ENCODE measurements at regions not wholly inside any gene's neighbourhood (a gene's known extent, or its start where the extent isn't known, plus 50 kb on each side); places are given as distances from the start of the nearest gene placed in this dataset.

GRCh38 chr13:73956795-73957408 lies 177.3 kb downstream of the KLF12 start:
- TF ChIP-seq, protein P1, sequence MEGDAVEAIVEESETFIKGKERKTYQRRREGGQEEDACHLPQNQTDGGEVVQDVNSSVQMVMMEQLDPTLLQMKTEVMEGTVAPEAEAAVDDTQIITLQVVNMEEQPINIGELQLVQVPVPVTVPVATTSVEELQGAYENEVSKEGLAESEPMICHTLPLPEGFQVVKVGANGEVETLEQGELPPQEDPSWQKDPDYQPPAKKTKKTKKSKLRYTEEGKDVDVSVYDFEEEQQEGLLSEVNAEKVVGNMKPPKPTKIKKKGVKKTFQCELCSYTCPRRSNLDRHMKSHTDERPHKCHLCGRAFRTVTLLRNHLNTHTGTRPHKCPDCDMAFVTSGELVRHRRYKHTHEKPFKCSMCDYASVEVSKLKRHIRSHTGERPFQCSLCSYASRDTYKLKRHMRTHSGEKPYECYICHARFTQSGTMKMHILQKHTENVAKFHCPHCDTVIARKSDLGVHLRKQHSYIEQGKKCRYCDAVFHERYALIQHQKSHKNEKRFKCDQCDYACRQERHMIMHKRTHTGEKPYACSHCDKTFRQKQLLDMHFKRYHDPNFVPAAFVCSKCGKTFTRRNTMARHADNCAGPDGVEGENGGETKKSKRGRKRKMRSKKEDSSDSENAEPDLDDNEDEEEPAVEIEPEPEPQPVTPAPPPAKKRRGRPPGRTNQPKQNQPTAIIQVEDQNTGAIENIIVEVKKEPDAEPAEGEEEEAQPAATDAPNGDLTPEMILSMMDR (conservative IDR thresholded peaks at IDR 0.05; ENCODE audit: low read depth), result no peak
- CTCF ChIA-PET, result no interaction called here
- no peak overlapping the region for H3K27ac ChIP-seq
- POLR2A ChIA-PET (ENCODE audit: low non-redundant PET), result no interaction called here
- no peak for DNase-seq (ENCODE audit: low spot score)

DNA sequence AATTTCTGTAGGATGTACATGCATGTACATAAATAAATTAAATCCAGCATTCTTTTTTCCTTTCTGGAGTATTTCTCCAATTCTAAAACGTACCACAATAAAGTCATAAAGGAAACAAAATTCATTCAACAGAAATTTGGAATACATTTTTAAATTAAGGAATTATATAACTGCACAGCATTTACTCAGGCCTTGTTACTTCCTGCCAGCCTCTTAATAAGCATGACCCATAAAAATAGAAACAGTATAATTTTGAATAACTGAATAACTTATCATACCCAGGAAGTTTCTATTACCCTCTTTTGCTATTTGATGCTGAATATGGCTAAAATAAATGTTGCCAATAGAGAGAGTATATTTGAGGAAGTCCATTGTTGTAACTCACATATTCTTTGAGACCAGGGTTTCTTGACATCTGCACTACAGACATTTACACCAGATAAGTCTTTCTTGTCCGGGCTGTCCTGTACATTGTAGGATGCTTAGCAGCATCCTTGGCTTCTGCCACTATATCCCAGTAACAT lies 178.2 kb downstream of the KLF12 start:
- ChIA-PET POLR2A (ENCODE audit: low non-redundant PET) (no interaction called here), CTCF (no interaction called here)
- DNase-seq (ENCODE audit: low spot score), result no peak
- H3K27ac ChIP-seq, result no peak overlapping the region
- TF ChIP-seq, protein P1 (conservative IDR thresholded peaks at IDR 0.05; ENCODE audit: low read depth), result no peak

DNA sequence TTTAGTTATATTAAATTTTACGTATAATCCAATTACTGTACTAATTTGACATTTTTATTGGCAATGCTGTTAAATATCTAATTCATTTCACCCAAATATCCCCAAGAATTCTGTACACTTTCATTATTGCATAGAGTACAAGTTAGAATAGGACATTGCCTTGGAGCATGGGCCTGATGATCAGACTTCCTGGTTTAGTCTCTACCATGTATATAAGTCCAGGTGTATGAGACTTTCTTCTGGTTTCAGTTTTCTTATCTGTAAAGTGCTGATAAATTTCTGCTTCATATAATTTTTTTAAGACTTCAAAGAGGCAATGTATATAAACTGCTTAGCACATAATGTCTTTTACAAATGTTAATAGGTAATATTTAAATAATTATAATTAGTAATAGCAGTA lies 179.4 kb downstream of the KLF12 start:
- no peak for DNase-seq (ENCODE audit: low spot score)
- no peak overlapping the region for H3K27ac ChIP-seq
- POLR2A ChIA-PET (ENCODE audit: low non-redundant PET), result no interaction called here
- CTCF ChIA-PET, result no interaction called here
- TF ChIP-seq, protein P1 (conservative IDR thresholded peaks at IDR 0.05; ENCODE audit: low read depth), result no peak

GRCh38 chr13:73952648-73953047 lies 181.6 kb downstream of the KLF12 start:
- POLR2A ChIA-PET (ENCODE audit: low non-redundant PET), result no interaction called here
- TF ChIP-seq, protein P1 (conservative IDR thresholded peaks at IDR 0.05; ENCODE audit: low read depth), result no peak
- no peak overlapping the region for H3K27ac ChIP-seq
- CTCF ChIA-PET, result interaction anchor here (0.7 kb wide), 1 partner anchor 1419 kb away, joined by 4 read pairs; no protein-coding TSS in a partner anchor
- DNase-seq (ENCODE audit: low spot score), result no peak

GRCh38 chr13:73948848-73949529 lies 185.2 kb downstream of the KLF12 start:
- no peak overlapping the region for H3K27ac ChIP-seq
- TF ChIP-seq, protein P1 (conservative IDR thresholded peaks at IDR 0.05; ENCODE audit: low read depth), result no peak
- ChIA-PET POLR2A (ENCODE audit: low non-redundant PET) (no interaction called here), CTCF (interaction anchor here (0.6 kb wide), 1 partner anchor 1427 kb away, joined by 3 read pairs; no protein-coding TSS in a partner anchor)
- DNase-seq (ENCODE audit: low spot score), result no peak

- CTCF ChIA-PET, result no interaction called here
These were observed 188.3 kb downstream of the KLF12 start for GRCh38 chr13:73945871-73946270.

More at GRCh38 chr13:73945871-73946270, 188.3 kb downstream of the KLF12 start:
- TF ChIP-seq, protein P1 (conservative IDR thresholded peaks at IDR 0.05; ENCODE audit: low read depth), result no peak
- no peak overlapping the region for H3K27ac ChIP-seq
- POLR2A ChIA-PET (ENCODE audit: low non-redundant PET), result no interaction called here
- no peak for DNase-seq (ENCODE audit: low spot score)

All from RWPE1 (cell line).